IPS DF 4.7 (cell line): ENCODE measurements at regions not wholly inside any gene's neighbourhood (a gene's known extent, or its start where the extent isn't known, plus 50 kb on each side); places are given as distances from the start of the nearest gene placed in this dataset.
"Not testable (repeated sequence)": the region's sequence is repeated elsewhere in the genome, so short reads cannot be mapped to it uniquely, and the experiment has no call there.

ENCODE experiments used
- DNase-seq: peaks from one replicate; pipeline ENCODE4 v3.0.0-alpha.2; 2013; ENCODE audit warnings: low spot score; ENCODE audit errors: extremely low read depth

DNA sequence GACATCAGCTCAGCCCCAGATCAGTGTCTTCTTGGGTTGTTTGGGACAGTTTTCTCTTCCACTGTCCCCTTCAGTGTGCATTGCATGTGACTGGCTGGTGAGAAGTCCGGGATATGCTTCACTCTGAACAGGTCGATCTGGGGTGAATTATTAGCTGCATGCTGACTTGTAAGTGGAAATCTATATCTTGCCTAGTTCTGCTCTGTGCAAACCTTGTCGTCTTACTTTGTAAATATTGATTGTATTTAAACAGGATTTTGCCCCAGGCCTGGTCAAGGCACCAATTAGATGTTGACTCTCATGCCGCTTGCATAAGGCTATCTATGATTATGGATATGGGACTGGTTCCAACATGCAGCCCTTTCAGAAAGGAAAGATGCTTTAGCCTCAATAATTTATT is 669.7 kb downstream of the TYW1 start:
- not testable (repeated sequence) for DNase-seq

DNA sequence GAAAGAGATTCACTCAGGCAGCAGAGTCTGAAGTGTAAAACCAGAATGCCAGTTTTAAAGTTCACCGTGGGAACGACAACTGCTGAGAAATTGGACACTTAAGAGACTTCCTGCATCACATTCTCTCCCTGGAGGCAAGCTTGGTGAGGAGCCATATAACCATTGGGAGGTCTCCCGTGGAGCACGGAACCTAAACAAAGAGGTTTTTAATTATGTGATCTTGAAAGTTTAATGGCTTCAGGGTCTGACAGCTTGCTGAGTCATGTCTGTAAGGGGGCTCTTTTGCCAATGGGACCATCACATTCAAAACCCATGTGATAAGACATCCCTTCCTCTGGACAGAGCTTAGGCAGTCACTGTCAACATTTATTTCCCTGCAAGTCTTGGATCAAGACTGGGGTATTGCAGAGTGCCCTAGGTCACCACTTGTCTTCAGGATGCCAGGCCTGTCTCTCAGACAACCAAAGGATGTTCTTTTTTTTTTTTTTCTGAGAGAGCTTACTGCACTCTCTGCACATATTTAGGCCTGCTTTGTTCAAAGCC is 674.4 kb downstream of the TYW1 start:
- no peak for DNase-seq

DNA sequence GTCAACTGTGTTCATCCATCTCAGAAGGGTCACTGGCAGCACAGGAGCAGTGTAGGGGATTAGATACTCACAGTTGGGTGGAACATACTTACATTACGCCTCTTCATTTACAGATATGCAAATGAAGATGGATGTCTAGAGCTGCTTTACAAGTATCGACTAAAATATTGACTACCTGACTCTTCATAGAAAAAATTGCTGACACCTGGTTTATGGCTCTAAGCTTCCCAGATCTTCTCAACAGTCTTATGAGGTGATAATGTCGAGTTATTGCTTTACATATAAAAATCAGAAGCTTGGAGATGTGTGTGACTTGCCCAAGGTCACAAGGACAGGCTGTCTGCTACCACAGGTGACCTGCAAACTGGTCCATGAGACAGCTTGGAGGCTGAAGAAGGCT is 677.2 kb downstream of the TYW1 start:
- DNase-seq: no peak

DNA sequence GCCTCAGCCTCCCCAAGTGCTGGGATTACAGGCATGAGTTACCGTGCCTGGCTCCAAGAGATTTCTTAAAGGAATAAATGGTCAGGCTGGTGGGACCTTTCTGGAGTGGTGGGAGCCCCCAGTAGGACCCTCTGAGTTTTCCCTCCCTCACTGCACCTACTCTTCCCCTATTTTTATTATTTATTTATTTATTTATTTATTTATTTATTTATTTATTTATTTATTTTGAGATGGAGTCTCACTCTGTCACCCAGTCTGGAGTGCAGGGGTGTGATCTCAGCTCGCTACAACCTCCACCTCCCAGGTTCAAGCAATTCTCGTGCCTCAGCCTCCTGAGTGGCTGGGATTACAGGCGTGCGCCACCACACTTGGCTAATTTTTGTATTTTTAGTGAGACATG is 678.2 kb downstream of the TYW1 start:
- DNase-seq: not testable (repeated sequence)

DNA sequence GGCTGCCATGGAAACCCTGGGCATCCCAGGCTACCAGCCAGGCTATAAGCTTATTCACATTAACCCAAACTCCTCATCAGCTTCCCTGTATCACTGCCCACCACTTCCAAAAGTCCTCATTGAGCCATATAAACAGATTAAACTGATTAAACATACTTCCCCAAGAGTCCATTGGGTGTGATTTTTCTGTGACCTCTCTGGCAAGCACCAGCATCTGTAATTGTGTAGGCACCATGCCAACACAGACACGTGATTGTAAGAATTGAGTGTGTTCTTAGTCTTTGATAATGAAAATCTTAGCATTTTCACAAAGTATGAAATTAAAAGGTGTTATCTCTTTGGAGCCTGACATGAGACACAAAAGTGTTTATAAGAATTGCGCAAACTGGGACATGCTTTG is 679.3 kb downstream of the TYW1 start:
- DNase-seq: no peak

DNA sequence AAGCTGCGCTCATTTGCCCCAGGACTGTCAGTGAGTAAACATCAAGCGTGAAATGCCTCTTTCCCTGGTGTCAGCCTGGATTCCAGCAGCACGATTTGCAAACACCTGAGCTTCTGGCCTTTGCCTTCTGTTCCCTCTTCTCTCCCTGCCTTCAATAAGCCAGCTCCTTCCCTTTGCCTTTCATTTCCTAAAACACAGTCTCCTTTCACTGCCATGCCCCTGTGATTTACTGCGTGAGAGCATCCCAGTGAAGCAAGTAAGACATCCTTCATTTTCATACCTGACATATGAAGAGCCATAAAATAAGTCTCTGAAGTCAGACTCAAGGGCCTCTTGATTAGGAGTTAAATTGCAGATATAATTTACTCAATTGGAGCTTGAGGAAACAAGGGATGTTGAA is 681.8 kb downstream of the TYW1 start:
- no peak for DNase-seq

DNA sequence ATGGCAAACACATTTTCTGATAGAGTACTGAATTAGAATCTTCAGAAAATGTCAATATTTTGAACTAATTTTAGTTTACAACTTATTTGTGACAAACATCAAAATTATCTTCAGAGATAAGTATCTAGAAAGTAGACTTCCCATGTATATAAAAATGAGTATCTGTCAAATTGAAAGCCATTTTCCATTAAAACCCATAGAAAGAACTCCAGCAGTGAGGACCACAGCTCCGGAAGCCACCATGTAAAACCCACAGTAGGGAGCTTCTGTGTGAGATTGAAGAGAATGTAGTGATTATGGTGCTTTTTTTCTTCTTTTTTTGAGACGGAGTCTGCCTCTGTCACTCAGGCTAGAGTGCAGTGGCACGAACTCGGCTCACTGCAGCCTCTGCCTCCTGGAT is 687.0 kb downstream of the TYW1 start:
- no peak for DNase-seq

DNA sequence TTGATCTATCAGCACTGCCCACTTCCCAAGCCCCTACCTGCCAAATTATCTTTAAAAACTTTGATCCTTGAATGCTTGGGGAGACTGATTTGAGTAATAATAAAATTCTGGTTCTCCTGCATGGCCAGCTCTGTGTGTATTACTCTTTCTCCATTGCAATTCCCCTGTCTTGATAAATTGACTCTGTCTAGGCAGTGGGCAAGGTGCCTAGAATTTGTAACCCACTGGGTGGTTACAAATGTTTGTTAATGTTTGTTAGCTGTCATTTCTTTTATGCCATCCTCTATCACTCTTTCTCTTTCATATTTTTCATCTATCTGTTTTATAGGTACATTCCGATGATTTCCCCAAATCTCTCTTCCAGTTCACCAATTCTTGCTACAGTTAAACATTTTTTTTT is 694.1 kb downstream of the TYW1 start:
- DNase-seq: no peak

DNA sequence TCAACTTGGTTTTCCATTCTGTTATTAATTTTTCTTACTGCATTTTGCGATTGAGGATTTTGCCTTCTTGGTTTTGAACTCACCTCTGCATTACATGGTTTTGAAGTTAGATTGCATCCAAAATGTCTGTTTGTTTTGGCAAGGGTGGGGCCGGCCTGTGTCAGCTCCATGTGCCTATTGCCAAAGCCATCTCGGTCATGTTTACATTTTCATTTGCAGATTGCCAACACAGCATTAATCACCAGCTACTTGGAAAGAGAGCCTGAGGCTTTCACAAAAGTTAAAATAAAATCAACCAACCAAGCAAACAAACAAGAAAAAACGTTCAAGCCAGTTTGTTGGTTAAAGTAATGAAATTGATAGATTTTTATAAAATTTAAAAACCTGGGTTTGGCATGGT is 695.8 kb downstream of the TYW1 start:
- DNase-seq: no peak

DNA sequence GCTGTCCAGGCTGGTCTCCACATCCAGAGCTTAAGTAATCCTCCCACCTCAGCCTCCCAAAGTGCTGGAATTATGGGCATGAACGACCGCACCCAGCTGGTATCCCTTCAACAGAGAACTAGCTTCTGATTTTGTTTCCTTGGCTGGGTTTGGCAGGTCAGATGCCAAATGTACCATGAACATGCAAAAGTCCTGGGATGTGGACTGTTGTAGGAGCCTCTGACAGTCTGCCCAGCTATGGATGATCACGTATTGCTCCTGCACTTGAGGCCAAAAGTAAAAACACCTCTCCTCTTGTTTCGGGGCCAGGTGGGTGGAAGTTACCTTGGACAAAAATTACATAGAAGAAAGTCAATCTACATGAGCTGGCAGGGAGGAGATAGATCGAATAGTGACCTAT is 699.5 kb downstream of the TYW1 start:
- DNase-seq: no peak

DNA sequence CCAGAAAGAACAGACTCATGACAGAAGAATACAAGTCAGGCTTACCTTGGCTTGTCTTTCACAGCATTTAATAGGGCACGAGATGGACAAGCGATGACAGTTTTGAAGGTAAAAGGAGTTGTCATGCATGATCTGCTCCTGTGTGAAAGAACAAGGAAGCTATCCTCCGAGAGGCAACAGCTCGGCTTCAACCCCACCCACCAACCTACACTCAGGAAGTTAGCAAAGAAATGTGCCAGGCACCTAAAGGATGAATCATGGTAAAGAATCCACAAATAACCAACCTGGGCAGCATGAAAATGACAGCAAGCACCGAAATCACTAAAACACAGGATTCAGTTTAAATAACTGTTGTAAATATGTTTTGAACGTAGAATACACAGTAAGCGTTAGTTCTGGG is 700.2 kb downstream of the TYW1 start:
- no peak for DNase-seq

DNA sequence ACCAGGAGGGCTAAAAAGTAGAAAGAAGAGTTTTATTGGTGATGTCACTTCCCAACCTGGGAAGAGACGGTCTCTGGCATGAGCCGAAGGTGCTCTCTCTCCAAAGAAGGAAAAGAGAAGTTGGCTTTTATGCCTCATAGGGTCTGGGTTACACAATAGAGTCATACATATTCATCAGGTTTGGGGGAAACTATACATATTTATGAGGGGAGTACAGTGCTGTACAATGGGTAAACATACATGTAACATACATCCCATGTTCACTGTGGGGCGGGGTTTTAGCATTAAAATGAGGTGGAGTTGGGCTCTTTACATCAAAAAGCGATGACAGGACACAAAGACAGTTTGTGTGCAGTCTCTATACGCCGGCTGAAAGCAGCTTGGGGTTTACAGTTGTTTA is 701.7 kb downstream of the TYW1 start:
- no peak for DNase-seq

DNA sequence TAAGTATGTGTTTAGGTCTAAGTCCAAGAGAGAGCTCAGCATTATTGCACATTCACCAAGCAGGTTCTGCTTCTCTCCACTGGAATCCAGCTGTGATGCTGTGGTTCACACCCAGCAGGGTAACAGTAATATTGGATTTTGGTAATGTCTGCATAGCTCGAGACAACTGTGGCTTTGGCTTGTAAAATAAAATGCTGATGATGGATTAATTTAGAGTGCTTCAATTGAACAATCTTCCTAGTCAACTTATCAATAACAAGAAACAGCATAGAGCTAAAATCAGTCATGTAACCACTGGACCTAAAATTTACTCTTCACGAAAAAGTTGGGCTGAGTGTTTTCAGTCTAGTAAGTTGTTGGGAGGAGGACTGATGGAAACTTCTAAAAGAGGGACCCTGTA is 709.2 kb downstream of the TYW1 start:
- no peak for DNase-seq

DNA sequence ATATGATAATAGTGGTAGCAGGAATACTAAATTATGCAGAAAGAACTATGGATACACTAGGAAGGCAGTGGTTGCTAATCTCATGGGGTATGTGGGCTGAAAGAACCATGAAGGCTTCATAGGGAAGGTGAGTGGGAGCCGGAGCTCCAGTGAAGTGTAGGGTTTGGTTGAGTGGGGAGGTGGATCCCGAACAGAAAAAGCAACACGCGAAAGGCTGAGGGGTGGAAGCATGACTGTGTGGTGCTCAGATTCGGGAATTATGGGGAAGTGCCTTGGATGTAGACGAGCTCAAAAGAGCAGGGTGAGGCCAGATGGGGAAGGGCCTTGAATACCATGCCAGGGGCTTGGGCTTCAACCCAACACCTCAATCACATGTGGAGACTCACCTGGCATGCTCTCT is 715.1 kb downstream of the TYW1 start:
- no peak for DNase-seq

DNA sequence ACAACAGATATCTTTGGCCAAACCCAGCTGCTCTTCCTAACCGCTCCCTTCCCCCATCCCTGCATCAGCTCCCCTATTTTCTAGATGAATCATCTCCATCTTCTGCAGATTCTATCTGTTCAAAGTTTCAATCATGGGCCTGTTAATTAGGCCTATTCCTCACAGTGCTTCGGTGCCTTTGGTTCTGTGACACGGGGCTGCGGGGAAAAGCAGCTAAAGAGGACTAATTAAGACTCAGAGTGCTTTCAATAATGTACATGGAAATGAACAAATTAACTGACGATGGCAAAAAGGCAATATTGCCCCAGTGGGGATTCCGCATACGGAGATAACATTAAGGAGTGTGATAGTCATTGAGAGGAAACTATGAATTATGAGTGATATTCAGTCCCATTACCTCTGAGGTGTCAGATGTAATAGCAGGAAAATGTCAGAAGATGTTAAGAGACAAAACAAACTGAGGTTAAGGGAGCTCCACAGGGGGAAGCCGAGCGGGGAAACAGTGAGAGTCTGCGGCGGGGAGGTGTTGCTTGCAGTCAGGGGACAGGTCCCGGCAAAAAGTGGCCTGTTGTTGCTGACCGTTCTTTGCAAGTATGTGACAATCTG is 716.9 kb downstream of the TYW1 start:
- no peak for DNase-seq

DNA sequence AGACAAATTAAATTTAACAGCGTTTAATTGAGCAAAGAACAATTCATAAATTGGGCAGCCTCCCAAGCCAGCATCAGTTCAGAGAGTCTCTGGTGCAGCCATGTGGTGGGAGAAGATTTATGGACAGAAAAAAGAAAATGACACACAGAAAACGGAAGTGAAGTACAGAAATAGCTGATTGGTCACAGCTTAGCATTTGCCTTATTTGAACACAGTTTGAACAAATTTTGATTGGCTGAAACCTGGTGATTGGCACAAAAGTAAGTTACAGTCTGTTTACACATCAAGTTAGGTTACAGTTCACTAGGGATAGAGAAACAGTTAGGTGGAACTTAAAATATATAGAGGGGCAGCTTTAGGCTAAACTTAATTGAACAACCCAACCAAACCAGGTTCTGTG is 720.1 kb downstream of the TYW1 start:
- no peak for DNase-seq

DNA sequence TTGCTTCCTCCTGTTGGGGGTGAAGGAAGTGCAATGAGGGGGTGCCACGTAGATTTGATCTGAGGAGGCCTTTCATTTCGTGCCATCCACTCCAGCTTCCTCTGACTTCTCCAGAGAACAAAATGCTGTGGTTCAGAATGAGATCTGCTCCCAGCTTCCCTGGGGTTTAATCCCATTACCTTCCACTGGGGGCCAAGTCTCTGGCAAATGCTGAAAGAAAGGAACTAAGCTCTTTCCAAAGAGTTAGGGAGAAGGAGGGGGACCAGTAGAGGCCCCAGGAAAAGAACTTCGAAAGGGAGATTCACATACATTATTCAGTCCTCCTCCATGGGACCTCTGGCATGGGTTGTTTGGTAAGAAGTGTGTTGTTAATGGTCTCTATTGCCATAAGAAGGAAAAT is 727.0 kb downstream of the TYW1 start:
- DNase-seq: no peak

DNA sequence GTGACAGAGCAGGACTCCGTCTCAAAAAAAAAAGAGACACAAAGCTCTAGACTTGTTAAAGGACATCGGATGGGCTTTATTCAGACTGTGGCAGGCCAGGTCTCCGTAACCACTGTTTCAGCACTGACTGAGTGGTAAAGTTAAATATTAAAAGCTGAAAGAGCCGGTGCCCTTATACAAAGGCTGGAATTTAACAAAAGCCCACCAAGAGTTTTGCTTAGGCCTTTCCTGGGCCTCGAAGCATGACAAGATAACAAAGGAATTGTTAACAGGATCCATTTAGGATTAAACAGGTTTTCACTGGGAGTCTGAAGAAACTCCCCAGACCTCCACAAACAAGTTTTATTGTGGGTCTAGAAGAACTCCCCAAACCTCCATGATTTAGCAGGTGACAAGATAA is 727.8 kb downstream of the TYW1 start:
- no peak for DNase-seq

DNA sequence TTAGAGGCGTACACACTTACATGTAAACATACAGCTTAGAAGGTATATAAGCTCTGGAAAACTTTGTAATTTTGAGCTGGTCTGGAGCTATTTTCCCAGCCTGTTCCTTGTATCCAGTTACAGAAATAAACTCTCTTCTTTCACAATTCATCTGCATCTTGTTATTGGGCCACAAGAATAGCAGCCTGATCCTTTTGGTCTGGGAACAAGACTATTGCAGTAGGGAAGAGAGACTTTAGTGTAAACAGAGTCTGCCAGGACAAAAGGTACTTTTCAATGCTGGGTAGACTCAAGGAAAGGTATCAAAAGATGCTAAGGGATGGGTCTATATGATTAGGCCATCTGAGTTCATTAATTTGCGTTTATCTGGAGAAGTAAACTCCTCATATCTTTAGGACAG is 728.3 kb downstream of the TYW1 start:
- DNase-seq: no peak

DNA sequence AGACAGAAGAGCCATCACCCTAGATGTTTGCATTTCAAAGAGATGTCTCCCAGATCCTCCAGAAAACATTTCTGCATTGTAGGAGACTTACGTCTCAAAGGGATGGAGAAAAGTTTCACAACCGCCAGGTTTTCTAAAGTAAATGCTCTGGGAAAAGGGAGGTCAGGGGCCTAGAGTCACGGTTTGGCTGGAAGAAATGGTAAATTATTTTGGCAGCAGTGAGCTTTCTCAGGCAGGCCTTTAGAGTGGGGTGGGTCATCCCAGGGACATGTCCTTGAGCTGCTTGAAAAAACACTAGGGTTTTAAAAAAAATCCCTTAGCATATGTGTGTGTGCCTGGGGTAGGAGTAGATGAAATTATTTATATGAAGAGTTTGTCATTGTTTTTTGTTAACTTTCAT is 728.8 kb downstream of the TYW1 start:
- DNase-seq: no peak

DNA sequence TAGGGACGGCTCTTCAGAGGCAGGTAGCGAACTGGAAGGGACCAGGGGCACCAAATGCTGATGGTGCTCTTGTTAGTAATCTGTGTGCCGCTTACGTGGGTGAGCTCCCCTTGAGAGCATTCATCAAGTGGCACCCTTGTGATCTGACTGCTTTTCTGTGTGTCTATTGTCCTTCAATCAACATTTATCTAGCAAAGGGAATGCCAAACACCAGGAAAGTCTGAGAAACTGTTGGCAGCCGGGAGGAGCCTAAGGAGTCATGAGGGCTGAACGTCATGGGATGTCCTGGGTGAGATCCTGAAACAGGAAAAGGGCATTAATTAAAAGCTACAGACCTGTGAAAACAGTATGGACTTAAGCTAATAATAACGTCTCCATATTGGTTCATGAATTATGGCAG is 733.1 kb downstream of the TYW1 start:
- no peak for DNase-seq

DNA sequence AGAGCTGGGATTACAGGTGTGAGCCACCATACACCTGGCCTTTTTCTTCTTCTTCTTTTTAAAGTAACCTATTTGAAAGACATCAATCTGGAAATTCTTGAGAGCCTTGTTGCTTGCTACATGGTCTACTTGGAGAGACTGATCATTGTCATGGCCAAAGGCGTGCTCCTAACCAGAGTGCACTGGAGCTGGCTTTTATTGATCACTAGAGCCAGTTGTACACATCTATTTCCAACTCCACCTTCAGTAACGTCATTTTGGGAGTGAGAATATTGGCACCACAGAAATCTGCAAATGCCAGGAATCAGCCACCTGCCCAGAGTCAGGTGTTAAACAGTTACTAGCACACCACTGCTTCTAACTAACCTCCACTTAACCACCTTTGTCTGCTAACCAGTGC is 735.1 kb downstream of the TYW1 start:
- no peak for DNase-seq

DNA sequence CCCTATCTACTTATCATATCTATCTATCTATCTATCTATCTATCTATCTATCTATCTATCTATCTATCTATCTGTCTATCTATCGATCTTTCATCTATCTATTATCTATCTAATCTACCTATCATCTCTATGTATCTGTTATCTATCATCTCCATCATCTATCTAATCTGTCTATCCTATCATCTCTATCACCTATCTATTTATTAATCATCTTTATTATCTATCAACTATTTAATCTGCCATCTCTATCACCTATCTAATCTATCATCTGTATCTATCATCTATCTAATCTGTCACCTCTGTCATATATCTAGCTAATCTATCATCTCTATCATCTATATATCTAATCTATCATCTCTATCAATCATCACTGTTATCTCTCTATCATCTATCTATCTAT is 736.3 kb downstream of the TYW1 start:
- no peak for DNase-seq

DNA sequence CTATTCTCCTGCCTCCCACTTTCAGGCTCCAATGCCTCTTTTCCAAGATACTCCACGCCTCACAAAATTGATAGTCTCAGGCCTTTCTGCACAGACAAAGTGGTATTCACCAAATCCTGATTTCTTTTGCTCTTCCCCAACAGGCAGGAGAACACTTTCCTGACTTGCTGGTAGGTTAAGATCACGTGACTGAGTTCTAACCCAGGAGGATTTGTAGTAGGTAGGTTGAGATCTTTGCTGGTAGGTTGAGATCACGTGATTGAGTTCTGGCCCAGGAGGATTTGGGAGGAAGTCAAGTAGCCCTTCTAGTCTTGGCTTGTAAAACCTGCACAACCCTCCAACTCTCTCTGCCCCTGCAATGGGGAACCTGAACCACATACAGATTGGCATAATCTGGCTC is 741.5 kb downstream of the TYW1 start:
- no peak for DNase-seq
